ENCODE measurements at regions not wholly inside any gene's neighbourhood (a gene's known extent, or its start where the extent isn't known, plus 50 kb on each side); places are given as distances from the start of the nearest gene placed in this dataset.

GRCh38 chr1:98104289-98104688 lies 183.5 kb upstream of the DPYD start:
- WGBS = 58% methylated on average over 3 of the region's 3 CpGs
- no peak overlapping the region for H3K4me2 ChIP-seq (ENCODE audit: low read length, poor library complexity, severe bottlenecking)
- H3K23ac ChIP-seq (ENCODE audit: low read length in 2 of 2) = no peak overlapping the region
- H3K18ac ChIP-seq (ENCODE audit: low read depth in 1 of 2, low read length in 2 of 2) = no peak overlapping the region
- H2BK12ac ChIP-seq (ENCODE audit: low read length in 2 of 2) = no peak overlapping the region
- H3K9ac ChIP-seq (ENCODE audit: low read length) = no peak overlapping the region
- H3K9me3 ChIP-seq (ENCODE audit: control insufficient read depth, low read length) = peaks cover 20% of the 10 kb centered on the region
- H3K27me3 ChIP-seq (ENCODE audit: control insufficient read depth in 1 of 2, insufficient read depth in 1 of 2, low read length in 2 of 2) = no peaks in the 10 kb centered on the region
- H2BK5ac ChIP-seq (ENCODE audit: low read depth, low read length, poor library complexity, severe bottlenecking) = no peak overlapping the region
- H3K36me3 ChIP-seq (ENCODE audit: control insufficient read depth in 1 of 2, insufficient read depth in 2 of 2, low read depth in 1 of 2, low read length in 2 of 2) = no peaks in the 10 kb centered on the region
- H4K8ac ChIP-seq (ENCODE audit: low read length) = no peak overlapping the region
- H2AK5ac ChIP-seq (ENCODE audit: low read length, severe bottlenecking) = no peak overlapping the region
- peak overlapping the region; percentile 28 for H3K27ac ChIP-seq (ENCODE audit: low read length, poor library complexity, severe bottlenecking)
- no peak overlapping the region for H2BK15ac ChIP-seq (ENCODE audit: low read depth, poor library complexity, severe bottlenecking)
- no peak overlapping the region for H2BK120ac ChIP-seq (ENCODE audit: low read depth, low read length)
- peak overlapping the region in 1 of 2 experiments; percentile 3 for H3K4me3 ChIP-seq (ENCODE audit: insufficient read depth in 1 of 2, low read depth in 1 of 2, low read length in 2 of 2)
- no peak overlapping the region for H4K91ac ChIP-seq (ENCODE audit: low read length)
- no peak overlapping the region for H2AFZ ChIP-seq (ENCODE audit: low read depth, low read length)
- H3K4ac ChIP-seq (ENCODE audit: low read depth in 1 of 2, low read length in 2 of 2) = no peak overlapping the region
- H3K14ac ChIP-seq (ENCODE audit: low read length in 2 of 2) = no peak overlapping the region
- peaks cover 2% of the 10 kb centered on the region for H3K4me1 ChIP-seq (ENCODE audit: control insufficient read depth, insufficient read depth, low read depth, low read length)
- peak; percentile 48 for DNase-seq
- H3K79me1 ChIP-seq (replicated peaks; ENCODE audit: low read length, poor library complexity, severe bottlenecking) = peaks cover 7% of the 10 kb centered on the region

DNA sequence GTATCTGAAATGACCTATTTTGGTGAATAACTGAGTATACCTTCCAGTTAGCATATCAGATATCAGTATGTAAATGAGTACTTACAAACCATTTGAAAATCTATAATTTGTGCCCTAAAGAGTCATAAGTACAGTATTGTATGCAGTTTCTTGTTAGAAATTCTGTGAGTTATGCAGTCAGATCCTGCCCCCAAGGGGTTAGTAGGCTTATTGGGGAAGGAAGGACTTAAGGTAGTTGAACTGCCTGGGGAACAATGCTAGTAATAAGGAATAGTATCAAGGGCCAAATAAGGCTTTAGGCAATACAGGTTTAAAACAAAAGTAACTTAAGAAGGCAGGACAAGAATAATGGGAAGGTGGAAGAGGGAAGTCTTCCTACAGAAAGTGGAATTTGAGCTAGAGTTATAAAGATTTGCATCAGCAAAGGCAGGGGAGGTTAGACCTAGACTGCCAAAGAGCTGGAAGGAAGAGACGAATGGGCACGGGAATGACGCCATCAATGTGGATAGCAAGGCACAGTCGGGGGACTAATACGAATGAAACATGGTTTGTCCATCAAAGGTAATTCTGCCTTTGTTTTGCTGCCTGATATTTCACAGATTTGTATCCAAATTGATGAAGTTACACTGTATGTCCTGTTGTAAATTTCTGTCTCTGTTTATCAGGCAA lies 182.9 kb upstream of the DPYD start:
- H3K4me3 ChIP-seq (ENCODE audit: insufficient read depth in 1 of 2, low read depth in 1 of 2, low read length in 2 of 2) = peak overlapping the region in 1 of 2 experiments; percentile 3
- peaks cover 2% of the 10 kb centered on the region for H3K4me1 ChIP-seq (ENCODE audit: control insufficient read depth, insufficient read depth, low read depth, low read length)
- no peak overlapping the region for H4K8ac ChIP-seq (ENCODE audit: low read length)
- H2BK5ac ChIP-seq (ENCODE audit: low read depth, low read length, poor library complexity, severe bottlenecking) = no peak overlapping the region
- no peaks in the 10 kb centered on the region for H3K27me3 ChIP-seq (ENCODE audit: control insufficient read depth in 1 of 2, insufficient read depth in 1 of 2, low read length in 2 of 2)
- DNase-seq = peak; percentile 13
- peak overlapping the region in 1 of 2 experiments; percentile 24 for H2BK12ac ChIP-seq (ENCODE audit: low read length in 2 of 2)
- no peak overlapping the region for H2AFZ ChIP-seq (ENCODE audit: low read depth, low read length)
- no peak overlapping the region for H3K14ac ChIP-seq (ENCODE audit: low read length in 2 of 2)
- no peaks in the 10 kb centered on the region for H3K36me3 ChIP-seq (ENCODE audit: control insufficient read depth in 1 of 2, insufficient read depth in 2 of 2, low read depth in 1 of 2, low read length in 2 of 2)
- H4K91ac ChIP-seq (ENCODE audit: low read length) = peak overlapping the region; percentile 59
- peak overlapping the region; percentile 11 for H3K27ac ChIP-seq (ENCODE audit: low read length, poor library complexity, severe bottlenecking)
- H3K79me1 ChIP-seq (replicated peaks; ENCODE audit: low read length, poor library complexity, severe bottlenecking) = peaks cover 7% of the 10 kb centered on the region
- peaks cover 20% of the 10 kb centered on the region for H3K9me3 ChIP-seq (ENCODE audit: control insufficient read depth, low read length)
- H3K9ac ChIP-seq (ENCODE audit: low read length) = no peak overlapping the region
- no peak overlapping the region for H2AK5ac ChIP-seq (ENCODE audit: low read length, severe bottlenecking)
- no peak overlapping the region for H3K4ac ChIP-seq (ENCODE audit: low read depth in 1 of 2, low read length in 2 of 2)
- 75% methylated on average over 5 of the region's 5 CpGs for WGBS
- H3K4me2 ChIP-seq (ENCODE audit: low read length, poor library complexity, severe bottlenecking) = no peak overlapping the region
- H3K23ac ChIP-seq (ENCODE audit: low read length in 2 of 2) = no peak overlapping the region
- peak overlapping the region in 1 of 2 experiments; percentile 67 for H3K18ac ChIP-seq (ENCODE audit: low read depth in 1 of 2, low read length in 2 of 2)
- no peak overlapping the region for H2BK120ac ChIP-seq (ENCODE audit: low read depth, low read length)
- H2BK15ac ChIP-seq (ENCODE audit: low read depth, poor library complexity, severe bottlenecking) = no peak overlapping the region

DNA sequence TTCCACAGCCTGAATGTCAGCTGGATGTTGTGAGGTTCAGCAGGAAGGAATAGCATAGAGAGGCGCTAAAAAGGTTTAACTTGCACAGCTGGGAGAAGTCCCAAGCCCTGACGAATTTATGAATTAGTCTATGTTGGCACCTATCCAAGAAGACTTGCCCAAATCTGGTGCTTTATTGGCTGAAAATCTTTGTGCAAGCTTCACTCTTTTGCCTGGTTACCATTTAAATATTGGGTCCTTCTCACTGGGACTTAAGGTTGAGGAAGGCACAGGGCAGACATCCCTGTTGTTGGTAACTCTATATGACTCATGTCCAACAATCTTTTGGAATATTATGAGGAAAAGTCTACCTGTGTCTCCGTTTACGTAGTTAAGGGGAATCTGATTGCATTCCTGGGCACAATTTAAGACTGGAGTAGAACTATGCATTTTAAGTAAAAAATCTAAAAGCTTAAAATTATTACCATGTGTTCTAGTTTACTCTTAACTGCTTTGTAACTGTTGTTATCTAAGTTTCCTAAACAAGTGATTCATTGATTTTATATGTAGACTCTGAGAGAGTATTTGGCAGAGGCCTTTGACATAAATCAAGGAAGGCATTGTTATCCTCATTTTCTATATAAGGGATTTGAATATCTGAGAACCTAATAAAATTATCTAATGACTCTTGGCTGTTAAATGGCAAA lies 181.7 kb upstream of the DPYD start:
- no peak overlapping the region for H3K4me2 ChIP-seq (ENCODE audit: low read length, poor library complexity, severe bottlenecking)
- peak overlapping the region; percentile 37 for H2AK5ac ChIP-seq (ENCODE audit: low read length, severe bottlenecking)

DNA sequence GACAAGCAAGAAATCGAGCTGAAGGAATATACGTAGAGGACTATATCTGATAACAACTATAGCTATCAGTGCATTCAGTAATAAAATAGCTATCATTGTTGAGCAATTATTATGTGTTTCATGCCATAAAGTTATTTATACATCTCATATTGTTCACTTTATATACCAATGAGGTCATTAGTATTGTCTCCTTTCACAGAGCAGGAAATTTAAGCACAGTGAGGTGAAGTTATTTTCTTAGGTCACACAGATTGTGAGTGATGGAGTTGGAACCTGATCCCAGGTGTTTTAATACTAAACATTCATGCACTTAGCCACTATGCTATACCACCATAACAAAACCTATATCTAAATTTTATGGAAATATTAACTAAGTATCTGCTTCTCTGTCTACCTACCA lies 180.5 kb upstream of the DPYD start:
- no peaks in the 10 kb centered on the region for H3K9me3 ChIP-seq (ENCODE audit: control insufficient read depth, low read length)
- no peak overlapping the region for H2BK5ac ChIP-seq (ENCODE audit: low read depth, low read length, poor library complexity, severe bottlenecking)
- H3K14ac ChIP-seq (ENCODE audit: low read length in 2 of 2) = no peak overlapping the region
- H3K4me1 ChIP-seq (ENCODE audit: control insufficient read depth, insufficient read depth, low read depth, low read length) = peaks cover 2% of the 10 kb centered on the region
- no peak overlapping the region for H3K4me2 ChIP-seq (ENCODE audit: low read length, poor library complexity, severe bottlenecking)
- no peak overlapping the region for H2BK15ac ChIP-seq (ENCODE audit: low read depth, poor library complexity, severe bottlenecking)
- no peak overlapping the region for H3K27ac ChIP-seq (ENCODE audit: low read length, poor library complexity, severe bottlenecking)
- no peak overlapping the region for H2BK120ac ChIP-seq (ENCODE audit: low read depth, low read length)
- H2AFZ ChIP-seq (ENCODE audit: low read depth, low read length) = no peak overlapping the region
- H2BK12ac ChIP-seq (ENCODE audit: low read length in 2 of 2) = no peak overlapping the region
- H3K27me3 ChIP-seq (ENCODE audit: control insufficient read depth in 1 of 2, insufficient read depth in 1 of 2, low read length in 2 of 2) = no peaks in the 10 kb centered on the region
- H2AK5ac ChIP-seq (ENCODE audit: low read length, severe bottlenecking) = no peak overlapping the region
- DNase-seq = no peak
- peaks cover 5% of the 10 kb centered on the region for H3K79me1 ChIP-seq (replicated peaks; ENCODE audit: low read length, poor library complexity, severe bottlenecking)
- no peak overlapping the region for H3K23ac ChIP-seq (ENCODE audit: low read length in 2 of 2)
- no peaks in the 10 kb centered on the region for H3K36me3 ChIP-seq (ENCODE audit: control insufficient read depth in 1 of 2, insufficient read depth in 2 of 2, low read depth in 1 of 2, low read length in 2 of 2)
- 100% methylated on average over 1 of the region's 2 CpGs for WGBS
- H4K91ac ChIP-seq (ENCODE audit: low read length) = no peak overlapping the region
- H3K9ac ChIP-seq (ENCODE audit: low read length) = no peak overlapping the region
- H4K8ac ChIP-seq (ENCODE audit: low read length) = no peak overlapping the region
- no peak overlapping the region for H3K18ac ChIP-seq (ENCODE audit: low read depth in 1 of 2, low read length in 2 of 2)
- H3K4me3 ChIP-seq (ENCODE audit: insufficient read depth in 1 of 2, low read depth in 1 of 2, low read length in 2 of 2) = no peak overlapping the region
- no peak overlapping the region for H3K4ac ChIP-seq (ENCODE audit: low read depth in 1 of 2, low read length in 2 of 2)

More for the DNA sequence above, 181.7 kb upstream of the DPYD start:
- Histone ChIP-seq H3K14ac (ENCODE audit: low read length in 2 of 2) (no peak overlapping the region), H3K23ac (ENCODE audit: low read length in 2 of 2) (no peak overlapping the region), H3K36me3 (ENCODE audit: control insufficient read depth in 1 of 2, insufficient read depth in 2 of 2, low read depth in 1 of 2, low read length in 2 of 2) (no peaks in the 10 kb centered on the region), H2AFZ (ENCODE audit: low read depth, low read length) (no peak overlapping the region), H3K79me1 (replicated peaks; ENCODE audit: low read length, poor library complexity, severe bottlenecking) (peaks cover 4% of the 10 kb centered on the region), H3K4me1 (ENCODE audit: control insufficient read depth, insufficient read depth, low read depth, low read length) (peaks cover 2% of the 10 kb centered on the region), H3K18ac (ENCODE audit: low read depth in 1 of 2, low read length in 2 of 2) (peak overlapping the region in 1 of 2 experiments; percentile 48), H3K9ac (ENCODE audit: low read length) (no peak overlapping the region), H3K4me3 (ENCODE audit: insufficient read depth in 1 of 2, low read depth in 1 of 2, low read length in 2 of 2) (no peak overlapping the region), H2BK120ac (ENCODE audit: low read depth, low read length) (peak overlapping the region; percentile 49), H2BK12ac (ENCODE audit: low read length in 2 of 2) (peak overlapping the region in 1 of 2 experiments; percentile 47), H2BK5ac (ENCODE audit: low read depth, low read length, poor library complexity, severe bottlenecking) (no peak overlapping the region), H3K4ac (ENCODE audit: low read depth in 1 of 2, low read length in 2 of 2) (no peak overlapping the region), H3K27ac (ENCODE audit: low read length, poor library complexity, severe bottlenecking) (no peak overlapping the region), H3K27me3 (ENCODE audit: control insufficient read depth in 1 of 2, insufficient read depth in 1 of 2, low read length in 2 of 2) (no peaks in the 10 kb centered on the region), H4K8ac (ENCODE audit: low read length) (peak overlapping the region; percentile 75), H3K9me3 (ENCODE audit: control insufficient read depth, low read length) (peaks cover 10% of the 10 kb centered on the region), H2BK15ac (ENCODE audit: low read depth, poor library complexity, severe bottlenecking) (no peak overlapping the region), H4K91ac (ENCODE audit: low read length) (no peak overlapping the region)
- 85% methylated on average over 2 of the region's 4 CpGs for WGBS
- peak; percentile 31 for DNase-seq

All from mesenchymal stem cell (in vitro differentiated cells and primary cell).